ENCODE measurements at regions not wholly inside any gene's neighbourhood (a gene's known extent, or its start where the extent isn't known, plus 50 kb on each side); places are given as distances from the start of the nearest gene placed in this dataset.

DNA sequence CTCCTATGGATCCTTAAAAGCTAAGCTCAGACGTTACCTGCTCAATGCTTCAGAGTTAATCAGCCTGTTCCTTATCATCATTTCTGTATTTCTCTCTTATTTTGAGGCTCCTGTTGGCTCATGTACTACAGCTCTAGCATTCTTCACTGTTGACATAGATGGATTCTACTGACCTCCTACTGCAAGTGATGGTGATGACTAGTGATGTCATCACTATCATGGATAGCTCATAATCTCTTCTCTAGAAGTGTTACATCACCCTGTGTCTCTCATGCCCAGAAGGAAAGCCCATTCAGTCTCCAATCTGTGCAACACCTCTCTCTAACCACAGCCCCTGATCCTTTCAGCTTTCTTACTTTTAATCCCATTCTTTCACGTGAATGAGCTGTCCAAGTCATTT, 168.2 kb upstream of the DPT start:
- Histone ChIP-seq H3K4me1 (ENCODE audit: insufficient read depth, low read length, poor library complexity, severe bottlenecking) (no peaks in the 10 kb centered on the region), H3K9me2 (ENCODE audit: insufficient read depth, low read length) (no peaks in the 10 kb centered on the region), H4K20me1 (ENCODE audit: insufficient read depth, low read length) (no peaks in the 10 kb centered on the region), H3K27ac (ENCODE audit: low read depth, low read length, poor library complexity, severe bottlenecking) (no peak overlapping the region), H3K79me2 (ENCODE audit: insufficient read depth, low read depth, low read length) (no peaks in the 10 kb centered on the region), H2AFZ (ENCODE audit: low read length) (no peak overlapping the region), H3K9me3 (ENCODE audit: low read length) (no peaks in the 10 kb centered on the region), H3K4me2 (ENCODE audit: low read length) (no peak overlapping the region), H3K4me3 (ENCODE audit: low read depth, low read length, poor library complexity, severe bottlenecking) (no peak overlapping the region), H3K36me3 (ENCODE audit: insufficient read depth, low read length) (no peaks in the 10 kb centered on the region)
- no TSS peak for BruUV-seq (replicated peaks)
- intact Hi-C loops (cut with micrococcal nuclease; ENCODE audit: unreplicated experiment): no loop called here
- TF ChIP-seq, protein P1, sequence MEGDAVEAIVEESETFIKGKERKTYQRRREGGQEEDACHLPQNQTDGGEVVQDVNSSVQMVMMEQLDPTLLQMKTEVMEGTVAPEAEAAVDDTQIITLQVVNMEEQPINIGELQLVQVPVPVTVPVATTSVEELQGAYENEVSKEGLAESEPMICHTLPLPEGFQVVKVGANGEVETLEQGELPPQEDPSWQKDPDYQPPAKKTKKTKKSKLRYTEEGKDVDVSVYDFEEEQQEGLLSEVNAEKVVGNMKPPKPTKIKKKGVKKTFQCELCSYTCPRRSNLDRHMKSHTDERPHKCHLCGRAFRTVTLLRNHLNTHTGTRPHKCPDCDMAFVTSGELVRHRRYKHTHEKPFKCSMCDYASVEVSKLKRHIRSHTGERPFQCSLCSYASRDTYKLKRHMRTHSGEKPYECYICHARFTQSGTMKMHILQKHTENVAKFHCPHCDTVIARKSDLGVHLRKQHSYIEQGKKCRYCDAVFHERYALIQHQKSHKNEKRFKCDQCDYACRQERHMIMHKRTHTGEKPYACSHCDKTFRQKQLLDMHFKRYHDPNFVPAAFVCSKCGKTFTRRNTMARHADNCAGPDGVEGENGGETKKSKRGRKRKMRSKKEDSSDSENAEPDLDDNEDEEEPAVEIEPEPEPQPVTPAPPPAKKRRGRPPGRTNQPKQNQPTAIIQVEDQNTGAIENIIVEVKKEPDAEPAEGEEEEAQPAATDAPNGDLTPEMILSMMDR (conservative IDR thresholded peaks at IDR 0.05; ENCODE audit: low read length): no peak
- no peak for TF ChIP-seq EZH2phosphoT487 (IDR thresholded peaks at IDR 0.05; ENCODE audit: borderline replicate concordance, low read depth, low read length)
- DNase-seq (ENCODE audit: low spot score): no peak
- CTCF ChIA-PET (ENCODE audit: unreplicated experiment): interaction anchor here (1.0 kb wide), 1 partner anchor 20 kb away, joined by 3 read pairs; no protein-coding TSS in a partner anchor
- POLR2A ChIA-PET: no interaction called here

DNA sequence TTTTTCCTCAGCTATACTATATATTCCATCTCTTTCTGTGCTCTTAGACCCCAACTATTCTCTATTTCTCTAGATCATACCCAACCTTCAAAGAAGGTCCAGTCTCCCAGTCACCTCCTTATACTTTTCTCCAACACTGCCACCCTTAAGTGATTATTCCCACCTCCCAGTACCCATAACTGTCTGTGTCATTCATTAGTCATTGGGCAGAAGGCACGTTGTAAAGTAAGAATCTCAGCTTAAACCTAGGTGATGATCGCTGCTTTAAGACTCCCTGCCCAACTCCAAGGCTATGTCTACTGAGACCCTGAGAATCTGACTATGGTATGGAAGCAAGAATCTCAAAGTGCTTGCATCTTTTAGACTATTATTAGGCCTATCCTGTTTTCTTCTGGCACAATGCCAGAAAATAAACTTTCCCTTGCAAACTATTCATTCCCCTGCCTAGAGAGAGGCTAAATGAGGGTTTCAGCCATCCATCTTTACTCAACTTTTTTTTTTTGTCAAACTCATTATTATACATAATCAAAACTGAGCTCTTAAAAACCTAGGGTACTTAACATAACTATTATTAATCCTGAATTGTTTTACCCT, 174.3 kb upstream of the DPT start:
- ChIA-PET POLR2A (interaction anchor here (0.6 kb wide), 2 partner anchors 215 to 231 kb away, joined by 3 read pairs; no protein-coding TSS in a partner anchor), CTCF (ENCODE audit: unreplicated experiment) (no interaction called here)
- no peaks in the 10 kb centered on the region for H3K36me3 ChIP-seq (ENCODE audit: insufficient read depth, low read length)
- H3K4me1 ChIP-seq (ENCODE audit: insufficient read depth, low read length, poor library complexity, severe bottlenecking): no peaks in the 10 kb centered on the region
- H3K4me3 ChIP-seq (ENCODE audit: low read depth, low read length, poor library complexity, severe bottlenecking): no peak overlapping the region
- H3K9me3 ChIP-seq (ENCODE audit: low read length): no peaks in the 10 kb centered on the region
- H2AFZ ChIP-seq (ENCODE audit: low read length): no peak overlapping the region
- H3K27ac ChIP-seq (ENCODE audit: low read depth, low read length, poor library complexity, severe bottlenecking): no peak overlapping the region
- no peaks in the 10 kb centered on the region for H3K9me2 ChIP-seq (ENCODE audit: insufficient read depth, low read length)
- intact Hi-C loops (cut with micrococcal nuclease; ENCODE audit: unreplicated experiment): no loop called here
- no TSS peak for BruUV-seq (replicated peaks)
- DNase-seq (ENCODE audit: low spot score): no peak
- H3K79me2 ChIP-seq (ENCODE audit: insufficient read depth, low read depth, low read length): no peaks in the 10 kb centered on the region
- TF ChIP-seq, protein P1 (conservative IDR thresholded peaks at IDR 0.05; ENCODE audit: low read length): no peak
- no peak for TF ChIP-seq EZH2phosphoT487 (IDR thresholded peaks at IDR 0.05; ENCODE audit: borderline replicate concordance, low read depth, low read length)
- no peaks in the 10 kb centered on the region for H4K20me1 ChIP-seq (ENCODE audit: insufficient read depth, low read length)
- H3K4me2 ChIP-seq (ENCODE audit: low read length): no peak overlapping the region

DNA sequence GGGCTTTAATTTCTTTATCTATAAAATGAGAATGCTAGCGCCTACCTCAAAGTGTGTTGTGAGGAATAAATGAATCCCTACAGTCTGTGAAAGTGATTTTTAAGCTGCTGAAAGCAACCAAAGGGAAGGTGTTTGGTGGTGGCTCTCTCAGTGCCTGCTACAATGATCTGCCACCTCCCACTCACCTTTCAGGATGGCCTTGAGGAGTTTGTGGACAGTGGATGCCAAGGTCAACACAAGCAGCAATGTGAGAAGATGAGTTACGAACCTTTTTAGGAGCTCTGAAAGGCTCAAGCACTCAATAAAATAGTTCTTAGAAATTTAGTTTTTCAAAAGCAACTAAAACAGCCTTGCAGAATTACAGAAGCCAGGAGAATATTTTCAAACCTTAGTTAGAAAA, 176.6 kb upstream of the DPT start:
- Histone ChIP-seq H2AFZ (ENCODE audit: low read length) (no peak overlapping the region), H3K9me3 (ENCODE audit: low read length) (no peaks in the 10 kb centered on the region), H3K4me3 (ENCODE audit: low read depth, low read length, poor library complexity, severe bottlenecking) (no peak overlapping the region), H3K4me2 (ENCODE audit: low read length) (no peak overlapping the region), H3K36me3 (ENCODE audit: insufficient read depth, low read length) (no peaks in the 10 kb centered on the region), H3K79me2 (ENCODE audit: insufficient read depth, low read depth, low read length) (no peaks in the 10 kb centered on the region), H4K20me1 (ENCODE audit: insufficient read depth, low read length) (no peaks in the 10 kb centered on the region), H3K4me1 (ENCODE audit: insufficient read depth, low read length, poor library complexity, severe bottlenecking) (no peaks in the 10 kb centered on the region), H3K9me2 (ENCODE audit: insufficient read depth, low read length) (no peaks in the 10 kb centered on the region), H3K27ac (ENCODE audit: low read depth, low read length, poor library complexity, severe bottlenecking) (no peak overlapping the region)
- DNase-seq (ENCODE audit: low spot score): no peak
- TF ChIP-seq, protein P1 (conservative IDR thresholded peaks at IDR 0.05; ENCODE audit: low read length): no peak
- TF ChIP-seq EZH2phosphoT487 (IDR thresholded peaks at IDR 0.05; ENCODE audit: borderline replicate concordance, low read depth, low read length): no peak
- CTCF ChIA-PET (ENCODE audit: unreplicated experiment): no interaction called here
- BruUV-seq (replicated peaks): no TSS peak
- intact Hi-C loops (cut with micrococcal nuclease; ENCODE audit: unreplicated experiment): no loop called here
- POLR2A ChIA-PET: no interaction called here
